Transverse colon (tissue), 3 donors: ENCODE measurements at regions not wholly inside any gene's neighbourhood (a gene's known extent, or its start where the extent isn't known, plus 50 kb on each side); places are given as distances from the start of the nearest gene placed in this dataset.

Experiments used
- EP300 ChIP-seq: sonication (generic); formaldehyde crosslinking; IDR thresholded peaks from one replicate; pipeline ENCODE4 v1.6.1; 2017; ENCODE audit warnings: antibody characterized with exemption, low read depth
- POLR2A ChIP-seq: fragments of 450-650 bp; IDR thresholded peaks from one replicate; pipeline ENCODE4 v1.6.1; 2016; ENCODE audit warnings: antibody characterized with exemption, mild to moderate bottlenecking, moderate library complexity
- POLR2AphosphoS5 ChIP-seq, 3 donors: sonication (generic); formaldehyde crosslinking; IDR thresholded peaks; one replicate each; pipeline ENCODE4 v1.6.1; 2016; ENCODE audit warnings: antibody characterized with exemption in 3 of 3

- no peak for TF ChIP-seq POLR2A
- no peak for TF ChIP-seq POLR2AphosphoS5 (IDR thresholded peaks at IDR 0.05)
- no peak for TF ChIP-seq EP300
Measured at GRCh38 chrX:148159796-148160195, 178.7 kb downstream of the FMR1NB start.
